ENCODE measurements at regions not wholly inside any gene's neighbourhood (a gene's known extent, or its start where the extent isn't known, plus 50 kb on each side); places are given as distances from the start of the nearest gene placed in this dataset.

GRCh38 chr2:41579806-41580205, 468.0 kb upstream of the PKDCC start:
- DNase-seq (ENCODE audit: low read depth in 2 of 2): no peak

- no peak for DNase-seq (ENCODE audit: low read depth in 2 of 2)
These were observed 467.0 kb upstream of the PKDCC start for GRCh38 chr2:41580806-41581205.

GRCh38 chr2:41595240-41595639, 452.6 kb upstream of the PKDCC start:
- DNase-seq (ENCODE audit: low read depth in 2 of 2): no peak

- no peak for DNase-seq (ENCODE audit: low read depth in 2 of 2)
These were observed 450.1 kb upstream of the PKDCC start for GRCh38 chr2:41597680-41598079.

GRCh38 chr2:41598161-41598894, 449.5 kb upstream of the PKDCC start:
- no peak for DNase-seq (ENCODE audit: low read depth in 2 of 2)

GRCh38 chr2:41600460-41600859, 447.4 kb upstream of the PKDCC start:
- DNase-seq (ENCODE audit: low read depth in 2 of 2): no peak

- no peak for DNase-seq (ENCODE audit: low read depth in 2 of 2)
These were observed 445.5 kb upstream of the PKDCC start for GRCh38 chr2:41602341-41602740.

- no peak for DNase-seq (ENCODE audit: low read depth in 2 of 2)
These were observed 442.5 kb upstream of the PKDCC start for GRCh38 chr2:41605311-41605710.

- no peak for DNase-seq (ENCODE audit: low read depth in 2 of 2)
These were observed 441.9 kb upstream of the PKDCC start for GRCh38 chr2:41605914-41606313.

GRCh38 chr2:41610501-41611190, 437.2 kb upstream of the PKDCC start:
- no peak for DNase-seq (ENCODE audit: low read depth in 2 of 2)

GRCh38 chr2:41618754-41619153, 429.1 kb upstream of the PKDCC start:
- no peak for DNase-seq (ENCODE audit: low read depth in 2 of 2)

- DNase-seq (ENCODE audit: low read depth in 2 of 2): no peak
These were observed 426.7 kb upstream of the PKDCC start for GRCh38 chr2:41621095-41621494.

- DNase-seq (ENCODE audit: low read depth in 2 of 2): no peak
These were observed 426.3 kb upstream of the PKDCC start for GRCh38 chr2:41621563-41621962.

GRCh38 chr2:41622301-41622700, 425.5 kb upstream of the PKDCC start:
- DNase-seq (ENCODE audit: low read depth in 2 of 2): no peak

GRCh38 chr2:41626936-41627335, 420.9 kb upstream of the PKDCC start:
- DNase-seq (ENCODE audit: low read depth in 2 of 2): no peak

- DNase-seq (ENCODE audit: low read depth in 2 of 2): no peak
These were observed 413.1 kb upstream of the PKDCC start for GRCh38 chr2:41634686-41635085.

GRCh38 chr2:41644936-41645335, 402.9 kb upstream of the PKDCC start:
- no peak for DNase-seq (ENCODE audit: low read depth in 2 of 2)

GRCh38 chr2:41647468-41648050, 400.3 kb upstream of the PKDCC start:
- no peak for DNase-seq (ENCODE audit: low read depth in 2 of 2)

- DNase-seq (ENCODE audit: low read depth in 2 of 2): no peak
These were observed 390.6 kb upstream of the PKDCC start for GRCh38 chr2:41657226-41657625.

- DNase-seq (ENCODE audit: low read depth in 2 of 2): no peak
These were observed 388.1 kb upstream of the PKDCC start for GRCh38 chr2:41659758-41660157.

GRCh38 chr2:41662461-41662860, 385.4 kb upstream of the PKDCC start:
- no peak for DNase-seq (ENCODE audit: low read depth in 2 of 2)

GRCh38 chr2:41663056-41663455, 384.8 kb upstream of the PKDCC start:
- no peak for DNase-seq (ENCODE audit: low read depth in 2 of 2)

GRCh38 chr2:41668529-41668928, 379.3 kb upstream of the PKDCC start:
- DNase-seq (ENCODE audit: low read depth in 2 of 2): no peak
